GM10266 (cell line): ENCODE measurements at regions not wholly inside any gene's neighbourhood (a gene's known extent, or its start where the extent isn't known, plus 50 kb on each side); places are given as distances from the start of the nearest gene placed in this dataset.

Experiments
- DNase-seq: peaks from one replicate; pipeline ENCODE4 v3.0.0; 2012; ENCODE audit errors: extremely low spot score
- CTCF ChIP-seq: IDR thresholded peaks from 2 replicates; pipeline ENCODE4 v1.5.1; 2012; ENCODE audit warnings: mild to moderate bottlenecking, low read depth; ENCODE audit not compliant: control insufficient read depth, insufficient read depth; ENCODE audit errors: missing control alignments

- TF ChIP-seq CTCF: no peak
- DNase-seq: no peak
These were observed 307.3 kb upstream of the MPDZ start for GRCh38 chr9:13586587-13587374.

- TF ChIP-seq CTCF: no peak
- no peak for DNase-seq
These were observed 301.3 kb upstream of the MPDZ start for GRCh38 chr9:13580760-13581159.

- TF ChIP-seq CTCF: no peak
- DNase-seq: no peak
These were observed 300.6 kb upstream of the MPDZ start for GRCh38 chr9:13580131-13580530.

- DNase-seq: no peak
- no peak for TF ChIP-seq CTCF
These were observed 296.6 kb upstream of the MPDZ start for GRCh38 chr9:13576101-13576500.

- DNase-seq: no peak
- no peak for TF ChIP-seq CTCF
These were observed 296.1 kb upstream of the MPDZ start for GRCh38 chr9:13575558-13575957.

- DNase-seq: no peak
- no peak for TF ChIP-seq CTCF
These were observed 290.8 kb upstream of the MPDZ start for GRCh38 chr9:13570068-13570974.
